ENCODE measurements at regions not wholly inside any gene's neighbourhood (a gene's known extent, or its start where the extent isn't known, plus 50 kb on each side); places are given as distances from the start of the nearest gene placed in this dataset.

- H4K20me1 ChIP-seq (ENCODE audit: control insufficient read depth, insufficient read depth, insufficient read length), result no peaks in the 10 kb centered on the region
- no CpG with 5 or more reads among the region's 1 CpG for WGBS (ENCODE audit: extremely low coverage, insufficient read length, low lambda C conversion rate)
- no peak overlapping the region for H3K4me3 Mint-ChIP-seq
Measured at GRCh38 chr3:144873066-144873465, 901.4 kb downstream of the DIPK2A start.

More at GRCh38 chr3:144873066-144873465, 901.4 kb downstream of the DIPK2A start:
- H3K79me2 ChIP-seq (ENCODE audit: insufficient read depth, low read length), result no peaks in the 10 kb centered on the region
- H2BK5ac ChIP-seq (ENCODE audit: insufficient read length, low read length), result no peak overlapping the region
- H2BK15ac ChIP-seq (ENCODE audit: low read depth, low read length), result no peak overlapping the region
- H3K27me3 ChIP-seq (ENCODE audit: insufficient read depth, low read length), result no peaks in the 10 kb centered on the region
- no peak overlapping the region for H3K4me2 ChIP-seq (ENCODE audit: insufficient read depth, insufficient read length, low read length)
- H3T11ph ChIP-seq (ENCODE audit: low read length), result no peak overlapping the region
- no peak overlapping the region for H2AFZ ChIP-seq (ENCODE audit: low read length)
- no peak overlapping the region for H3K4ac ChIP-seq (ENCODE audit: low read depth, low read length)
- H2BK20ac ChIP-seq (ENCODE audit: low read depth, low read length, poor library complexity, severe bottlenecking), result no peak overlapping the region
- H3K4me1 Mint-ChIP-seq, result no peaks in the 10 kb centered on the region
- H3K27ac ChIP-seq (ENCODE audit: insufficient read length, low read depth, low read length), result no peak overlapping the region
- H3K18ac ChIP-seq (ENCODE audit: insufficient read length, low read depth, low read length), result no peak overlapping the region
- H3K4me1 ChIP-seq (ENCODE audit: insufficient read depth, low read length), result no peaks in the 10 kb centered on the region
- H3K79me1 ChIP-seq (ENCODE audit: insufficient read depth, low read depth, low read length, poor library complexity, severe bottlenecking), result no peaks in the 10 kb centered on the region
- H3K9ac ChIP-seq (ENCODE audit: extremely low read depth, insufficient read length, low read length), result no peak overlapping the region
- no peaks in the 10 kb centered on the region for H3K27me3 Mint-ChIP-seq (ENCODE audit: low read depth)
- H3K27ac Mint-ChIP-seq, result no peak overlapping the region
- DNase-seq, result no peak
- no peaks in the 10 kb centered on the region for H3K9me3 ChIP-seq (ENCODE audit: control insufficient read depth, low read depth, low read length)
- no peak overlapping the region for H3K56ac ChIP-seq (ENCODE audit: insufficient read length, low read depth, low read length)
- H2BK12ac ChIP-seq (ENCODE audit: insufficient read length, low read depth, low read length), result no peak overlapping the region
- H4K5ac ChIP-seq (ENCODE audit: insufficient read length, low read depth, low read length), result no peak overlapping the region
- H3K14ac ChIP-seq (ENCODE audit: insufficient read depth, low read length), result no peak overlapping the region
- no peak overlapping the region for H4K91ac ChIP-seq (ENCODE audit: insufficient read length, low read depth, low read length)
- H4K8ac ChIP-seq (replicated peaks; ENCODE audit: insufficient read length, low read depth, low read length), result no peak overlapping the region
- no peak overlapping the region for H3K23ac ChIP-seq (ENCODE audit: insufficient read length, low read depth, low read length)
- H3K9me3 Mint-ChIP-seq, result no peaks in the 10 kb centered on the region
- H3K23me2 ChIP-seq (ENCODE audit: insufficient read length, low read depth, low read length, poor library complexity, severe bottlenecking), result no peaks in the 10 kb centered on the region
- no peak for TF ChIP-seq CTCF (conservative IDR thresholded peaks at IDR 0.05)
- peaks cover 0 to 1% (median 0%) of the 10 kb centered on the region in 3 experiments; a peak in 1 of 7 replicates for H3K36me3 Mint-ChIP-seq (ENCODE audit: insufficient read depth in 1 of 3, low read depth in 3 of 3)
- H2AK5ac ChIP-seq (ENCODE audit: insufficient read length, low read length), result no peak overlapping the region
- H2BK120ac ChIP-seq (ENCODE audit: low read depth, low read length, poor library complexity, severe bottlenecking), result no peak overlapping the region

All from H9 (cell line).